Neural progenitor cell (in vitro differentiated cells): ENCODE measurements at regions not wholly inside any gene's neighbourhood (a gene's known extent, or its start where the extent isn't known, plus 50 kb on each side); places are given as distances from the start of the nearest gene placed in this dataset.
A peak's percentile ranks its signal among the peaks of the same experiment; 100 is the strongest.

Experiments
- DNase-seq: peaks from one replicate; pipeline ENCODE4 v3.0.0-alpha.2; 2016; ENCODE audit warnings: low spot score
- H2AFZ ChIP-seq: fragments of 200-600 bp; sonication (generic); replicated peaks from 2 replicates; pipeline ENCODE4 v1.6.1; 2016; ENCODE audit warnings: antibody characterized with exemption
- H3F3A ChIP-seq: fragments of 200-600 bp; sonication (generic); 2 replicates; pipeline ENCODE4 v1.6.1; 2016; ENCODE audit warnings: antibody characterized with exemption, low read depth
- H3K27ac ChIP-seq: fragments of 200-600 bp; sonication (generic); 2 replicates; pipeline ENCODE4 v1.5.1; 2016; ENCODE audit warnings: mild to moderate bottlenecking
- H3K27me3 ChIP-seq: fragments of 200-600 bp; sonication (generic); 2 replicates; pipeline ENCODE4 v1.6.1; 2016; ENCODE audit warnings: mild to moderate bottlenecking, moderate library complexity
- H3K36me3 ChIP-seq: fragments of 200-600 bp; sonication (generic); 2 replicates; pipeline ENCODE4 v1.5.1; 2016
- H3K4me1 ChIP-seq: fragments of 200-600 bp; sonication (generic); 2 replicates; pipeline ENCODE4 v1.6.1; 2016; ENCODE audit warnings: mixed run types
- H3K4me2 ChIP-seq: fragments of 200-600 bp; sonication (generic); 2 replicates; pipeline ENCODE4 v1.6.1; 2016
- H3K4me3 ChIP-seq: fragments of 200-600 bp; sonication (generic); 2 replicates; pipeline ENCODE4 v1.5.1; 2016
- H3K79me2 ChIP-seq: fragments of 200-600 bp; sonication (generic); 2 replicates; pipeline ENCODE4 v1.6.1; 2016; ENCODE audit warnings: low read depth
- H3K9ac ChIP-seq: fragments of 200-600 bp; sonication (generic); 2 replicates; pipeline ENCODE4 v1.6.1; 2016
- H3K9me3 ChIP-seq: fragments of 200-600 bp; sonication (generic); 2 replicates; pipeline ENCODE4 v1.5.1; 2016; ENCODE audit warnings: low read depth
- H4K20me1 ChIP-seq: fragments of 200-600 bp; sonication (generic); 2 replicates; pipeline ENCODE4 v1.6.1; 2016; ENCODE audit warnings: low read depth
- H3K27ac Mint-ChIP-seq: 3 replicates; pipeline ENCODE4 v1.8.0; 2021; ENCODE audit warnings: mixed read lengths
- H3K27me3 Mint-ChIP-seq: 2 replicates; pipeline ENCODE4 v1.8.0; 2022; ENCODE audit warnings: low read depth, mild to moderate bottlenecking, inconsistent platforms, moderate library complexity, mixed read lengths; ENCODE audit not compliant: insufficient read depth
- H3K36me3 Mint-ChIP-seq: 3 replicates; pipeline ENCODE4 v1.8.0; 2021; ENCODE audit warnings: mixed read lengths
- H3K4me1 Mint-ChIP-seq: 3 replicates; pipeline ENCODE4 v1.8.0; 2021; ENCODE audit warnings: mixed read lengths
- H3K4me3 Mint-ChIP-seq: 3 replicates; pipeline ENCODE4 v1.8.0; 2021; ENCODE audit warnings: mild to moderate bottlenecking, moderate library complexity, mixed read lengths
- H3K9me3 Mint-ChIP-seq: 3 replicates; pipeline ENCODE4 v1.8.0; 2020; ENCODE audit warnings: mixed read lengths
- EZH2 ChIP-seq: fragments of 200-600 bp; sonication (generic); IDR thresholded peaks from 2 replicates; pipeline ENCODE4 v1.6.1; 2017; ENCODE audit warnings: antibody characterized with exemption, mild to moderate bottlenecking, moderate library complexity
- EZH2phosphoT487 ChIP-seq: fragments of 200-600 bp; sonication (generic); IDR thresholded peaks from 2 replicates; pipeline ENCODE4 v1.6.1; 2017; ENCODE audit warnings: antibody characterized with exemption
- TF ChIP-seq, protein P1 (sequence below): fragments of 200-600 bp; sonication (generic); IDR thresholded peaks from 2 replicates; pipeline ENCODE4 v1.5.1; 2017; ENCODE audit warnings: antibody characterized with exemption, mild to moderate bottlenecking

DNA sequence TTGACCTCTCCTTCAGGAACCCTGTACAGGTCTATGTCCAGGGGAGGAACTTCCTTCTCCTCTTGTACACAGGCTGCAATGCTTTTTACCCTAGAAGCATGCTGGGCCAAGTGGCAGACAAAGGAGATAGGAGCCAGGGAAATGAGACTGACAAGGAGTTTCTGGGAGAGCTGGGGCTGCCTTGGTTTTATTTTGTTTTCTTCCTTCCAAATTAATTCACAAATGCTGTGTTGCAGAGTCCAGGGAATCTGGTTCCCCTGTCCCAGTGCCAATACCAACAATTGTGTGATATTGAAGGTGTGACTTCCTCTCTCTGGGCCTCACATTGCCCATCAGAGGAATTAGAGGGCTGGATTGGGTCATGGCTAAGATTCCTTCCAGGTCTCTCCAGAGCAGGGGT lies 224.8 kb upstream of the PPP2R3A start:
- H3K4me1 ChIP-seq: peaks cover 15% of the 10 kb centered on the region
- no peaks in the 10 kb centered on the region for H3K36me3 ChIP-seq
- H3K9ac ChIP-seq: no peak overlapping the region
- Mint-ChIP-seq H3K4me1 (peaks cover 29% of the 10 kb centered on the region), H3K4me3 (no peak overlapping the region), H3K9me3 (peaks cover 25% of the 10 kb centered on the region), H3K27ac (peak overlapping the region; percentile 99), H3K27me3 (peaks cover 5% of the 10 kb centered on the region), H3K36me3 (peaks cover 2% of the 10 kb centered on the region)
- H3K27ac ChIP-seq: no peak overlapping the region
- no peak overlapping the region for H3K4me3 ChIP-seq
- H3K4me2 ChIP-seq: no peak overlapping the region
- no peaks in the 10 kb centered on the region for H4K20me1 ChIP-seq
- TF ChIP-seq EZH2 (no peak), EZH2phosphoT487 (no peak)
- TF ChIP-seq, protein P1, sequence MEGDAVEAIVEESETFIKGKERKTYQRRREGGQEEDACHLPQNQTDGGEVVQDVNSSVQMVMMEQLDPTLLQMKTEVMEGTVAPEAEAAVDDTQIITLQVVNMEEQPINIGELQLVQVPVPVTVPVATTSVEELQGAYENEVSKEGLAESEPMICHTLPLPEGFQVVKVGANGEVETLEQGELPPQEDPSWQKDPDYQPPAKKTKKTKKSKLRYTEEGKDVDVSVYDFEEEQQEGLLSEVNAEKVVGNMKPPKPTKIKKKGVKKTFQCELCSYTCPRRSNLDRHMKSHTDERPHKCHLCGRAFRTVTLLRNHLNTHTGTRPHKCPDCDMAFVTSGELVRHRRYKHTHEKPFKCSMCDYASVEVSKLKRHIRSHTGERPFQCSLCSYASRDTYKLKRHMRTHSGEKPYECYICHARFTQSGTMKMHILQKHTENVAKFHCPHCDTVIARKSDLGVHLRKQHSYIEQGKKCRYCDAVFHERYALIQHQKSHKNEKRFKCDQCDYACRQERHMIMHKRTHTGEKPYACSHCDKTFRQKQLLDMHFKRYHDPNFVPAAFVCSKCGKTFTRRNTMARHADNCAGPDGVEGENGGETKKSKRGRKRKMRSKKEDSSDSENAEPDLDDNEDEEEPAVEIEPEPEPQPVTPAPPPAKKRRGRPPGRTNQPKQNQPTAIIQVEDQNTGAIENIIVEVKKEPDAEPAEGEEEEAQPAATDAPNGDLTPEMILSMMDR: no peak
- no peak for DNase-seq
- no peaks in the 10 kb centered on the region for H3F3A ChIP-seq
- no peaks in the 10 kb centered on the region for H3K9me3 ChIP-seq
- no peaks in the 10 kb centered on the region for H3K79me2 ChIP-seq
- no peaks in the 10 kb centered on the region for H3K27me3 ChIP-seq
- peak overlapping the region; percentile 3 for H2AFZ ChIP-seq

DNA sequence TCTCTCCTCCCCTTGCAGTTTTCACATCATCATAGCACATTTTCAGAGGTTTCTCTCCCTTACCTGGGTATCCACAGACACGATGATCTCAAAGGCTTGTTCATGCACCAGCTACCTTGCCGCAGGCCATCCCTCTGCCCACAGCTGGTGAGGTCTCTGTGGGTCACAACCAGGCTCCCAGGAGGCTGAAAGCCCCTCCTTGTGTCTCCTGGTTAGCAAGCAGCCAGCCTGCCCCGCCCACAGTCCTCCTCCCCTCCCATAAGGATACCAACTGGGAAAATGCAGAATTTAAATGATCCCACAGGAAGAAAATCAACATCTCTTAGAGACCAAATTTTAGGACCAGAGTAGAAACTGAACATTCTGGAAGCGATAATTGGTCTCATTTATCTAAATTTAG lies 213.5 kb upstream of the PPP2R3A start:
- Mint-ChIP-seq H3K27me3 (peaks cover 8% of the 10 kb centered on the region), H3K4me3 (no peak overlapping the region), H3K4me1 (peaks cover 13% of the 10 kb centered on the region), H3K27ac (no peak overlapping the region), H3K36me3 (no peaks in the 10 kb centered on the region), H3K9me3 (no peaks in the 10 kb centered on the region)
- Histone ChIP-seq H3K27me3 (no peaks in the 10 kb centered on the region), H3K9me3 (no peaks in the 10 kb centered on the region), H3K79me2 (no peaks in the 10 kb centered on the region), H3K27ac (no peak overlapping the region), H3K4me3 (no peak overlapping the region), H3K36me3 (no peaks in the 10 kb centered on the region), H2AFZ (no peak overlapping the region), H3K9ac (no peak overlapping the region), H3K4me1 (no peaks in the 10 kb centered on the region), H3K4me2 (no peak overlapping the region), H3F3A (no peaks in the 10 kb centered on the region), H4K20me1 (no peaks in the 10 kb centered on the region)
- TF ChIP-seq, protein P1: no peak
- TF ChIP-seq EZH2phosphoT487 (no peak), EZH2 (no peak)
- DNase-seq: no peak

DNA sequence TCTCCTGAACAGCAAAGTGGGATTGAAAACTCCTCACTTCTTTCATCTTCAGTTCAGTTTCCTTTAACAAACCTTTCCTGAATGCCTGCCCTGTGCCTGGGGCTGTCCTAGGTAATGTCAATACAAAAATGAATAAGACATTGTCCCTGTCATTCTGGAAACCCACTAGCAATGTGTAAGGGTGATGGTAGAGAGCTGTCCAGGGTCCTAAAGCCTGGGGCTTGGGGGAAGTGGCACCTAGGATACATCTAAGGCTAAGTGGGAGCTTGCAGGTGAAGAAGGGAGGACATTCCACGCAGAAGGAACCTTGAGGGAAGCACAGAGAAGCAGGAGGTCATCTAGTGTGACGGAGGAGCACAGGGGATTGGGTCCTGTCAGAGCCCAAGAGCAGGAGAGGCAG lies 212.7 kb upstream of the PPP2R3A start:
- Mint-ChIP-seq H3K9me3 (peaks cover 2% of the 10 kb centered on the region), H3K4me1 (peaks cover 13% of the 10 kb centered on the region), H3K27ac (no peak overlapping the region), H3K36me3 (no peaks in the 10 kb centered on the region), H3K4me3 (no peak overlapping the region), H3K27me3 (peaks cover 8% of the 10 kb centered on the region)
- Histone ChIP-seq H4K20me1 (no peaks in the 10 kb centered on the region), H3K9ac (no peak overlapping the region), H3K4me1 (no peaks in the 10 kb centered on the region), H3K4me2 (no peak overlapping the region), H2AFZ (no peak overlapping the region), H3K27me3 (no peaks in the 10 kb centered on the region), H3K79me2 (no peaks in the 10 kb centered on the region), H3F3A (no peaks in the 10 kb centered on the region), H3K27ac (no peak overlapping the region), H3K9me3 (no peaks in the 10 kb centered on the region), H3K36me3 (no peaks in the 10 kb centered on the region), H3K4me3 (no peak overlapping the region)
- DNase-seq: peak; percentile 42
- TF ChIP-seq, protein P1: no peak
- no peak for TF ChIP-seq EZH2
- TF ChIP-seq EZH2phosphoT487: no peak
